ENCODE measurements at regions not wholly inside any gene's neighbourhood (a gene's known extent, or its start where the extent isn't known, plus 50 kb on each side); places are given as distances from the start of the nearest gene placed in this dataset.
"Not testable (repeated sequence)": the region's sequence is repeated elsewhere in the genome, so short reads cannot be mapped to it uniquely, and the experiment has no call there.

DNA sequence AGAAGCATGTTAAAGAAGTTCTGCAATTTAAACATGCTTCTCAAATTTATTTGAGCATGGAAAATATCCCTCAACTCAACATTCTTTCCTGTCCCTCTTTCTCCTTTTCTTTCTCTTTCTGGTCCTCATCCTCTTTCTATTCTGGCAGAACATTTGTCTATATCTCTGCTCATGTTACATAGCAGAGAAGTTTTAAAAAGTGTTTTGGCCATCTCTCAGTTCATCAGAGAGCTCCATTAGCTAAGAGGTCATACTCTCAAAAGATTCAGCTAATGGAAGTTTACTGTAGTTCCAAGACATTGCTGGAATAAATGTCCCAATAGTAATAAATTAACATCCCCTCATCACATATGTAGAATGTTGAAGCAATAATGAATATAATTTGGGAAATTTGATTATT, 53.5 kb downstream of the XCL2 start:
- DNase-seq, result no peak

- no peak for DNase-seq
Measured at GRCh38 chr1:168488138-168488537, 55.7 kb downstream of the XCL2 start.

GRCh38 chr1:168486820-168487219, 57.0 kb downstream of the XCL2 start:
- DNase-seq, result not testable (repeated sequence)

- DNase-seq, result no peak
Measured at GRCh38 chr1:168485048-168485447, 58.7 kb downstream of the XCL2 start.

GRCh38 chr1:168484083-168484482, 59.7 kb downstream of the XCL2 start:
- no peak for DNase-seq

GRCh38 chr1:168483539-168483938, 60.3 kb downstream of the XCL2 start:
- no peak for DNase-seq

DNA sequence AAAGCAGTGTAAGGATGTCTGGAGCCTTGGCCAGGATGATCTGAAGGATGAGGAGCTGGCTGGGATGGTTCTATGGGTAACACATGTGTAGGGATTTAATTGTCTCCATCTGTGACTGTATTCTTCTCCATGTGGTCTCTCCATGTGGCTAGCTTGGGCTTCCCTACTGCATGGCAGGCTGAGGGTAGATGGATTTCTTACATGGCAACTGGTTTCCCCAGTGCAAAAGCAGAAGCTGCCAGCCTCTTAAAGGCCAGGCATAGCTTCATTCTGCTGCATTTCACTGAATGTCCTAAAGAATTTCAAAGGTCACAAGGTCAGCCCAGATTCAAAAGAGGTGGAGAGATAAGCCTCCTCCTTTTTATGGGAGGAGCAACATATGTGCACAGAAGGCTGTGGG, 61.7 kb downstream of the XCL2 start:
- DNase-seq, result no peak

GRCh38 chr1:168481586-168481985, 62.2 kb downstream of the XCL2 start:
- no peak for DNase-seq

DNA sequence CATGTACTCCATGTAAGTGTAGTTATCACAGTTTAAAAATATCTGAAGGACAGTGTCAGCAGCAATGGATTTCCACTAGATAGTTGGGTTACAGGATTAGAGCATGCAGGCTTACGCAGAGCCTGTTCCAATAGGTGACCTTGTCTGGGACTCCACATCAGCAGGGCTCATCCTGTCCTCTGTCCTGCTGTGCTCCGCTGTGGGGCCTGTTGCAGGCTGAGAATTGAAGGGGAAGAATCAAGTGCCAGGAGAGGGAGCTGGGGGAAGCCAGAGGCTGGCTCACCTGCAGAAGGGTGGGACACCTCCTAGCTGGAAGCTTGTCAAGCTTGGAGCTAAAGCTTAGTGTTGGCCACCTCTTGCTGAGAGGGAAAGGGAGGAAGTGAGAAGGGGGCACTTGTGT, 62.8 kb downstream of the XCL2 start:
- DNase-seq, result no peak

GRCh38 chr1:168477792-168478191, 66.0 kb downstream of the XCL2 start:
- DNase-seq, result no peak

DNA sequence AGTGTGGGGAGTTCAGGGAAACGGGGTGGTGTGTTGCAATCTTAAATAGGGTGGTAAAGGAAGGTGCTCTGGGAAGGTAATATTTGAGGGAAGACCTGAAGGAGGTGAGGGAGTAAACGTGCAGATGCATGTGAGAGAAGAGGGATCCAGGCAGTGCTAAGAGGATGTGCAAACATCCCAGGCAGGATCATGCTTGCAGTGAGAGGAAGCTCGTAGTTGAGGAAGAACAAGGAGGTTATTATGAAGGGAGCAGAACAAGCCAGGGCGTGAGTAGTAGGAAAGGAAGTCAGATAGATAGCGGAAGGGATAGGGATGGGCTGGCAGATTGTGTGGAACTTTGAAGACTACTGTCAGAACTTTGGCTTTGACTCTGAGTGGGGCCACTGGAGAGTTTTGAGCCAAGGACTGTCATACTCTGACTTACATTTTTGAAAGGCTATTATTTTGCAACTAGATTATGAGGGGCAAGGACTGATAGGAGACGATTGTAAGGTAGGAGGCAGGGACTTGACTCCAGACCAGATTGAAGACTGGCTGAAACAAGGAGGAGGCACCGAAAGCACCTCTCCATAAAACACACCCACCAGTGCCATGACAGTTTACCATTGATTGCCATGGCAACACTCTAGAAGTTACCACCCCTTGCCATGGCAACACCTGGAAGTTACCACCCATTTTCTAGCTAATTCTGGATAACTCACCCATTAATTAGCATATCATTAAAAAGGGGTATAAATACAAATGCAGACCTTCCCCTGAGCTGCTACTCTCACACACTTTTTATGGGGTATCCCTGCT, 67.0 kb downstream of the XCL2 start:
- no peak for DNase-seq

DNA sequence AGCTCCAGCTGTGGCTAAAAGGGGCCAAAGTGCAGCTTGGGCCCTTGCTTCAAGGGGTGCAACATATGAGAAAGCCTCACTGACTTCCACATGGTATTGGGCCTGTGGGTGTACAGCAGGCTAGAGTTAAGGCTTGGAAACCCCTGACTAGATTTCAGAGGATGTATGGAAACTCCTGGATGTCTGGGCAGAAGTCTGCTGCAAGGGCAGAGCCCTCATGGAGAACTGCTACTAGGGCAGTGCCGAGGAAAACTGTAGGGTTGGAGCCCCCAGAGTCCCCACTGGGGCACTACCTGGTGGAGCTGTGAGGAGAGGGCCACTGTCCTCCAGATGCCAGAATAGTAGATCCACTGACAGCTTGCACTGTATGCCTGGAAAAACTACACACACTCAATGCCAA, 69.5 kb downstream of the XCL2 start:
- no peak for DNase-seq

- DNase-seq, result no peak
Measured at GRCh38 chr1:168473126-168473525, 70.7 kb downstream of the XCL2 start.

GRCh38 chr1:168472223-168472622, 71.6 kb downstream of the XCL2 start:
- DNase-seq, result no peak

GRCh38 chr1:168470901-168471431, 72.8 kb downstream of the XCL2 start:
- no peak for DNase-seq

DNA sequence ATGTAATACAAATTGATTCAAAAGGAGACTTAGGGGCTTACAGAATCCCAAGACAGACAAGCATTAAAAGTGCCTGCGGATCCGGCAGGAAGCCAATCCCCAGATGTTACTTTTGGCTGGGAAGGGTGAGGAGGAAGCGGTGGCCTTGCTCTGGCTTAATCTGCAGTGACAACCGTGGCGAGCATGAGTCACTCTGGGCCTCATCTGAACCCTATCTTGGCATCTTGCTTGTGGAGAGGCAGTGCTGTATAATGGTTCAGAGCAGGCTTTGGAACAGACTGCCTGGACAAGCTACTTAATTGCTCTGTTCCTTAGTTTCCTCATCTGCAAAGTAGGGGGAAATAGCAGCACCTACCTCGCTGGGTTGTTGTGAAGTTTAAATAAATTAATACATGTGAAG, 74.1 kb downstream of the XCL2 start:
- DNase-seq, result no peak

DNA sequence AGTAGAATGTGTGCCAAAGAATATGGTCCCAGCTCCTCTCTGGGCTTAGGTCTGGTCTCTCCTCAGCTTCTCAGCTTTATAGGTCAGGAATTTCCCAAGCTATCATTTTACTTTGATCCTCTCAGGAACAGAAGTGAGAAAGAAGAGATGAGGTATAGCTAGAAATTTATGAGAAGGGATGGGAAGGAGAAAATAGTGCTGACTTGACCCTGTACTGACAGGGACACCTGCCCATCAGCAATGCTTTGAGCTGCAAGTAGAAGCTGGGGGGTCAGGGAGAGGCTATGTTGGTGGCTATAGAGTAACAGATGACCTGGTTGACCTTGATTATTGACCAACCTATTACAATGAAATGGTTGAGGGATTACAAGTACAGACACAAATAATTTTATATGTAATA, 75.0 kb downstream of the XCL2 start:
- no peak for DNase-seq

DNA sequence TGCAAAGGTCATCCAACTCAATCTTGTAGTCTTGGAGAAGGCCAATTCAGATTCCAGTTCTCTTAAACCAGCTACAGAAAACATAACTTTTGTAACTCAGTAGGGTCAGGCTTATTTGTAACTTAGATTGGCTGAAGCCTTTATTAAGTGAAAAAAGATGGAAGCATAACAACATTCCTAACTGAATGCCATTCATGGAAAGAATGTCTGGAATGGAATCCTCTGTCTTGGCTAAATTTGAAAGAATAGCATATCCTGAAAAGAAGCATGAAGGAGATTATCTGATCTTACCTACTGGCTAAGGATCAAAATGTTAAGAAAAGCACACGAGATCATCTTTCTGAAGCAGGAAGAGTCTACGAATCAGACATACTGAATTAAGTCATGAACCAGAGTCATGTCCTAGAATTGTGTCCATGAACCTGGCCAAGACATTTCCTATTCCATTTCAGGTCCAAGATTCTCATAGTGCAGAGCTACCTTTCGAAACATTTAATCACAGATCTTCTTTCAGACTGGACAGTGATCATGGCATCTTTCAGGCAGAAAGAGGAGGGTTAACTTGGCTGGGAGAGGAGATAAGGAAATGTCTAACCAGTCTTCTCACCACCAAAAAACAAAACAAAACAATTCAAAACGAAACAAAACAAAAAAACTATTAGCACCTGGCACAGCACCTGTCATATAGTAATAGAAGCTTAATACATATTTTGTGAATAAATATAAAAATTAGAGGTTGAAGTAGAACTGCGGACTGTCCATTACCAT, 75.6 kb downstream of the XCL2 start:
- DNase-seq, result no peak

DNA sequence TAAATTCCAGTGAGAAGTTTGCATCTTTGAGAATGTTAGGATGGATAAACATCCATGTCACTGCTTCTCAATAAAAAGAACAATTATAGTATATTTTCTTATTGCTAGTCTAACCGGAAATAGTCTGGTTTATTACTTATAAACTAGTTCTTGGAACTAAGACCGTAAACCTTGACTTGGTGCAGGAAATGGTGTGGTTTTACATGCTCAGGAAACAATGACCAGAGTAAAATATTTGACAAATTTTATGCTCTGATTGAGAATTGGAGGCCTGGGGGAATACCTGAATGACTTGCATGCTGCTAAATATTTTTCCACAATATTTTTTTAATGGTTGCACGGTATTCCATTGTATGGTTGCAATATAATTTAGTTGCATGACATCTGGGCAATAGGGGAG, 76.3 kb downstream of the XCL2 start:
- DNase-seq, result no peak

DNA sequence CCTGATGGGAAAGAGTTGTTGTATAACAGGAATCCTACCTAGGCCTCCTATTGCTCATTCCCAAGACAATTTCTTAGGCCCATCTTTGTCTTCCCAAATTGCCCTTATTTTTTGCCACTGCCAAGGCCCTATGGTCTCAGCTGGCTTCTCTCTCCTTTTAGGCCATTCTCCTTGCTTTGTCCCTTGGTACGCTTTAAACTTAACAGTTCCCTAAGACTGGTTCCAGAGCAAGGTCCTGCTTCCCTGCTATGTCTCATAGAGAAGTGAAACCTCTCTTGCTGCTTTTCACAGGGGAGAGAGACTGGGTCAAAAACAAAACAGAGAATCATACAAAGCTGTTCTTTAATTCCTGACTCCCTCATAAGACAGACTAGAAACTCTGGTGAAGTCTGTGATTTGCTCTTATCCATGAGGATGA, 77.1 kb downstream of the XCL2 start:
- DNase-seq, result no peak

GRCh38 chr1:168466092-168466713, 77.6 kb downstream of the XCL2 start:
- DNase-seq, result no peak

DNA sequence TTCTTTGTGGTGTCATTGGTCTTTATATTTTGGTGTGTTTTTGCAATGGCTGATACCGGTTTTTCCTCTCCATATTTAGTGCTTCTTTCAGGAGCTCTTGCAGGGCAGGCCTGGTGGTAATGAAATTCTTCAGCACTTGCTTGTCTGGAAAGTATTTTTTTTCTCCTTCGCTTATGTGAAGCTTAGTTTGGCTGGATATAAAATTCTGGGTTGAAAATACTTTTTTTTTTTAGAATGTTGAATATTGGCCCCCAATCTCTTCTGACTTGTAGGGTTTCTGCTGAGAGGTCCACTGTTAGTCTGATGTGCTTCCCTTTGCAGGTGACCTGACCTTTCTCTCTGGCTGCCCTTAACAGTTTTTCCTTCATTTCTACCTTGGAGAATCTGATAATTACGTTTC, 82.7 kb downstream of the XCL2 start:
- DNase-seq, result not testable (repeated sequence)

DNA sequence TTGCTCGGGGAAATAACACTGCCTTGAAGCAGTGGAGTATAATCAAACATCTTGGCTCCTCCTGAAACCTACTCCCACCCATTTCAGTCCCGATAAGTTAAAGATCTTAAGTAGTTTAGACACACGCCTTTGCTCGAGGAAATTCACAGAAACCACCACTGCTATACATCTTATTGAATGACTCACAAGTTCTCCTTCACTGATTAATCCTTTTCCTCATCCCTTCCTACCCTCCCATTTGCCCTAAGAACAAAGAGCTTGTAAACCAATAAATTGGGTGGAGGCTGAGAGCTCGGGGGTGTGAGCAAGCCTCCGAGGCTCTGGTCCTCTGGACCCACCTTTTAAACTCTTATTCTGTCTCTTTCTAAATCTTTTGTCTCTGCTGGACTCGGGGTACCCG, 86.5 kb downstream of the XCL2 start:
- DNase-seq, result not testable (repeated sequence)

GRCh38 chr1:168455764-168456163, 88.0 kb downstream of the XCL2 start:
- DNase-seq, result no peak

Measured in activated CD4-positive, alpha-beta T cell treated with anti-CD3 and anti-CD28 coated beads for 1 hour (primary cell).